DND-41 (cell line): ENCODE measurements at regions not wholly inside any gene's neighbourhood (a gene's known extent, or its start where the extent isn't known, plus 50 kb on each side); places are given as distances from the start of the nearest gene placed in this dataset.

Source experiments
- CTCF ChIP-seq: IDR thresholded peaks from 2 replicates; pipeline ENCODE4 v1.5.1; 2012; ENCODE audit warnings: borderline replicate concordance, low read length, moderate library complexity, mild to moderate bottlenecking; ENCODE audit not compliant: poor library complexity, severe bottlenecking; ENCODE audit errors: extremely low read depth
- EZH2 ChIP-seq: IDR thresholded peaks from 3 replicates; pipeline ENCODE4 v1.6.1; 2012; ENCODE audit warnings: borderline replicate concordance, low read depth, mild to moderate bottlenecking, moderate library complexity, low read length, inconsistent platforms; ENCODE audit not compliant: severe bottlenecking

DNA sequence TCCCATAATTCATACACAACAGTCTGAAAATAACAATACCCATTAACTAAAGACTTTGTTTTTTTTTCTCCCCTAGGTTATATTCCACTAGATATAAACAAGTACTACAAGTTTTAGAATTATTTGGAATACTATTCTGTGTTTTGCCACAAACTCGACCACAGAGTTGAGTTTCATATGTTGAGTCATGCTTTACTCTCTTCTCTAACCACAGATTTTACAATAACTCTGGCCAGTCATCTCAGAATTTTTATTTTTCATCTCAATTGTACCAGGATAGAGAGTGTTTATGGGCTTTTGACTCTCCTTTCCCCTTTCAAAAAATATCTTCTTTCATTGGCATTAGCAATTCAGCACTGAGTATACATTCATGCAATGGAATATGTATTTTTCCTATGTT lies 348.7 kb upstream of the GALNT5 start:
- no peak for TF ChIP-seq CTCF
- TF ChIP-seq EZH2 = no peak
